OCI-LY1 (cell line): ENCODE measurements at regions not wholly inside any gene's neighbourhood (a gene's known extent, or its start where the extent isn't known, plus 50 kb on each side); places are given as distances from the start of the nearest gene placed in this dataset.
"Not testable (repeated sequence)": the region's sequence is repeated elsewhere in the genome, so short reads cannot be mapped to it uniquely, and the experiment has no call there.

Source experiments
- H2AFZ ChIP-seq: fragments of 200-600 bp; sonication (generic), shearing (Covaris generic); 2 replicates; pipeline ENCODE4 v1.6.0; 2014; ENCODE audit warnings: antibody characterized with exemption, mild to moderate bottlenecking, low read length
- H3F3A ChIP-seq: fragments of 200-600 bp; sonication (generic), shearing (Covaris generic); 2 replicates; pipeline ENCODE4 v1.6.0; 2014; ENCODE audit warnings: mild to moderate bottlenecking, antibody characterized with exemption, low read length, moderate library complexity; ENCODE audit not compliant: insufficient read depth
- H3K27ac ChIP-seq: fragments of 200-600 bp; sonication (generic); 2 replicates; pipeline ENCODE4 v1.5.1; 2014; ENCODE audit warnings: low read length, mixed run types, mild to moderate bottlenecking, low read depth; ENCODE audit not compliant: poor library complexity, severe bottlenecking
- H3K27me3 ChIP-seq: fragments of 200-600 bp; sonication (generic); 2 replicates; pipeline ENCODE4 v1.6.0; 2014; ENCODE audit warnings: antibody characterized with exemption, mild to moderate bottlenecking, low read length, moderate library complexity; ENCODE audit not compliant: insufficient read depth
- H3K36me3 ChIP-seq: fragments of 200-600 bp; sonication (generic); 2 replicates; pipeline ENCODE4 v1.6.1; 2014; ENCODE audit warnings: mild to moderate bottlenecking, antibody characterized with exemption, low read length, moderate library complexity, mixed read lengths; ENCODE audit not compliant: insufficient read depth
- H3K4me1 ChIP-seq: fragments of 200-600 bp; sonication (generic); 2 replicates; pipeline ENCODE4 v1.5.1; 2014; ENCODE audit warnings: mild to moderate bottlenecking, low read length, moderate library complexity; ENCODE audit not compliant: insufficient read depth, severe bottlenecking
- H3K4me2 ChIP-seq: fragments of 200-600 bp; sonication (generic), shearing (Covaris generic); 2 replicates; pipeline ENCODE4 v1.6.1; 2014; ENCODE audit warnings: low read length
- H3K4me3 ChIP-seq: fragments of 200-600 bp; sonication (generic); 2 replicates; pipeline ENCODE4 v1.5.1; 2014; ENCODE audit warnings: low read length, low read depth, mild to moderate bottlenecking, mixed read lengths; ENCODE audit not compliant: poor library complexity, severe bottlenecking
- H3K79me2 ChIP-seq: fragments of 200-600 bp; shearing (Covaris generic); 2 replicates; pipeline ENCODE4 v1.6.1; 2016; ENCODE audit warnings: mixed run types, low read length, mixed read lengths; ENCODE audit not compliant: insufficient read depth
- H3K9ac ChIP-seq: fragments of 200-600 bp; sonication (generic), shearing (Covaris generic); 2 replicates; pipeline ENCODE4 v1.6.1; 2014; ENCODE audit warnings: mild to moderate bottlenecking, low read length, mixed read lengths
- H3K9me2 ChIP-seq: fragments of 200-600 bp; sonication (generic), shearing (Covaris generic); 2 replicates; pipeline ENCODE4 v1.6.1; 2014; ENCODE audit warnings: low read depth, mild to moderate bottlenecking, low read length, mixed read lengths
- H3K9me3 ChIP-seq: fragments of 200-600 bp; shearing (Covaris generic); 2 replicates; pipeline ENCODE4 v1.6.1; 2014; ENCODE audit warnings: low read length, mixed read lengths
- H4K20me1 ChIP-seq: fragments of 200-600 bp; sonication (generic), shearing (Covaris generic); 2 replicates; pipeline ENCODE4 v1.6.0; 2016; ENCODE audit warnings: mild to moderate bottlenecking, low read length; ENCODE audit not compliant: insufficient read depth
- CTCF ChIP-seq: fragments of 200-600 bp; sonication (generic), shearing (Covaris generic); IDR thresholded peaks from 2 replicates; pipeline ENCODE4 v1.5.1; 2017; ENCODE audit warnings: mild to moderate bottlenecking, antibody characterized with exemption, low read length, moderate library complexity, mixed read lengths
- EZH2 ChIP-seq: fragments of 200-600 bp; sonication (generic), shearing (Covaris generic); IDR thresholded peaks from 2 replicates; pipeline ENCODE4 v1.8.0; 2017; ENCODE audit warnings: borderline replicate concordance, mixed run types, mild to moderate bottlenecking, antibody characterized with exemption, low read length, moderate library complexity, mixed read lengths

DNA sequence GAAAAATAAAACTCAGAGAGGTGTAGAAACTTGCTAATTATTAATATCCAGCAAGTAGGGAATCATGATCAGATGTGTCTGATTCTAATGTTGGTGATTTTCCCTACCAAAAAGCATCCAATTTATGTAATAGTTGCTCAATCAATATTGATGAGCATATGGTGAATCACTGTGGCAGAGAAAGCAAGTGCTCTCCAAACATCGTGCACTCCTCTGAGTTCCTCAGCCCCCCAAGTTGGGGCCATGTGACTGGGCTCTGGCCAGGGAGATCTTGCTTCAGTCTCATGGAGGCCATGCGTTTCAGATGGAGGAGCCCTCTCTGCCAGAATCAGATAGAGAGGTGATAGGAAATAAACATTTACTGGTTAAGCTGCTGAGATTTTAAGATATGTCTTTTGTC lies 133.2 kb upstream of the LY86 start:
- no peaks in the 10 kb centered on the region for H4K20me1 ChIP-seq
- H3K4me2 ChIP-seq: no peak overlapping the region
- H3K9ac ChIP-seq: no peak overlapping the region
- H3F3A ChIP-seq: no peaks in the 10 kb centered on the region
- H3K79me2 ChIP-seq: no peaks in the 10 kb centered on the region
- no peaks in the 10 kb centered on the region for H3K9me3 ChIP-seq
- TF ChIP-seq CTCF (no peak), EZH2 (no peak)
- no peaks in the 10 kb centered on the region for H3K36me3 ChIP-seq
- no peak overlapping the region for H2AFZ ChIP-seq
- H3K4me1 ChIP-seq: no peaks in the 10 kb centered on the region
- H3K4me3 ChIP-seq: no peak overlapping the region
- H3K9me2 ChIP-seq: no peaks in the 10 kb centered on the region
- no peaks in the 10 kb centered on the region for H3K27me3 ChIP-seq
- H3K27ac ChIP-seq: no peak overlapping the region

DNA sequence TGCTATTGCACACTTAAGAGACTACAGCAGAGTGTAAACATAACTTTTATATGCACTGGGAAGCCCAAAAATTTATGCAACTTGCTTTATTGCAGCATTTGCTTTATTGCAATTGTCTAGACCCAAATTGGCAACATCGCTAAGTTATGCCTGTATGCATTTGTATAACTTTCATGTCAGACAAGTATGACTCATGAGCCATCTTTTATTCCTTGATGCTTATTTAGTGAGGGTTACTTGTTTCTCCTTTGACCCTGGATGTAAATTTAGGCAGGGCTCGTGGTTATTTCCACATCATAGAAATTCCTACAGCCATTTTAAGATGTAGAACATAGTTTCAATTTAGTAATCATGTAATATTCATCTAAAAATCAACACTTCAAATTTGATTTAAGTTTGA lies 130.3 kb upstream of the LY86 start:
- H3F3A ChIP-seq: no peaks in the 10 kb centered on the region
- peaks cover 10% of the 10 kb centered on the region for H3K4me1 ChIP-seq
- H3K9me3 ChIP-seq: no peaks in the 10 kb centered on the region
- TF ChIP-seq CTCF (no peak), EZH2 (no peak)
- H3K4me2 ChIP-seq: no peak overlapping the region
- H3K27me3 ChIP-seq: no peaks in the 10 kb centered on the region
- H4K20me1 ChIP-seq: no peaks in the 10 kb centered on the region
- no peaks in the 10 kb centered on the region for H3K9me2 ChIP-seq
- no peaks in the 10 kb centered on the region for H3K36me3 ChIP-seq
- no peak overlapping the region for H3K9ac ChIP-seq
- no peaks in the 10 kb centered on the region for H3K79me2 ChIP-seq
- H3K4me3 ChIP-seq: no peak overlapping the region
- no peak overlapping the region for H3K27ac ChIP-seq
- no peak overlapping the region for H2AFZ ChIP-seq

GRCh38 chr6:6459963-6460362 lies 128.6 kb upstream of the LY86 start:
- not testable (repeated sequence) for H3K4me3 ChIP-seq, H3K9ac ChIP-seq, H4K20me1 ChIP-seq, H3K79me2 ChIP-seq, H3K36me3 ChIP-seq, H3K9me2 ChIP-seq, H3K27ac ChIP-seq, H3K27me3 ChIP-seq, H3K4me2 ChIP-seq, H3K9me3 ChIP-seq, H2AFZ ChIP-seq, H3F3A ChIP-seq
- peaks cover 10% of the 10 kb centered on the region for H3K4me1 ChIP-seq

DNA sequence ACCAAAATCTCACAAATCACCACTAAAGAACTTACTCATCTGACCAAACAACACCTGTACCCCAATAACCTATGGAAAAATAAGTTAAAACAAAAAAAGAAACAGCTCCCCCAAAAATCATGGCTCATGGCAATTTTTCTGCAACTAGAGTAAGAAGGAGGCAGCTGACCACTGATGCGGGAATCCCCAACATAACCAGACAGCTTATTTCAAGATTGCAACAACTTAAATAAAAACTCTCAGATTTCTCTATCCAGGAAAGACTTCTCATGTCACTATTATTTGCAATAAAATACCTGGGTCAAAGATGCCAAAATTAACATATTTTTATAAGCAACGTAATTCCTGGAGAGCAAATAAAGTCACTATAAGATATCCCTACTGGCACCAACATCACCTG lies 128.1 kb upstream of the LY86 start:
- TF ChIP-seq CTCF (no peak), EZH2 (no peak)
- H3K27ac ChIP-seq: no peak overlapping the region
- H4K20me1 ChIP-seq: no peaks in the 10 kb centered on the region
- peaks cover 10% of the 10 kb centered on the region for H3K4me1 ChIP-seq
- H3K9ac ChIP-seq: no peak overlapping the region
- H3K36me3 ChIP-seq: no peaks in the 10 kb centered on the region; the same call in 1 of the 2 replicates
- H3K4me3 ChIP-seq: no peak overlapping the region
- no peaks in the 10 kb centered on the region for H3F3A ChIP-seq
- H3K9me2 ChIP-seq: no peaks in the 10 kb centered on the region
- no peaks in the 10 kb centered on the region for H3K79me2 ChIP-seq
- no peaks in the 10 kb centered on the region for H3K27me3 ChIP-seq
- H2AFZ ChIP-seq: no peak overlapping the region
- no peak overlapping the region for H3K4me2 ChIP-seq
- no peaks in the 10 kb centered on the region for H3K9me3 ChIP-seq
